Astrocyte of the spinal cord (primary cell): ENCODE measurements at regions not wholly inside any gene's neighbourhood (a gene's known extent, or its start where the extent isn't known, plus 50 kb on each side); places are given as distances from the start of the nearest gene placed in this dataset.

Source experiments
- DNase-seq: peaks from one replicate; pipeline ENCODE4 v3.0.0; 2011; ENCODE audit warnings: low read depth, low spot score
- H3K4me3 ChIP-seq: 2 replicates; pipeline ENCODE4 v1.5.1; 2011; ENCODE audit warnings: low read depth, mild to moderate bottlenecking, low read length, moderate library complexity
- in situ Hi-C: cut with HindIII; loops from 2 replicates; pipeline ENCODE4 v1.10.0; 2017; ENCODE audit warnings: low sequenced_read_pairs
- TF ChIP-seq, protein P1 (sequence below): IDR thresholded peaks from 2 replicates; pipeline ENCODE4 v1.5.1; 2012; ENCODE audit warnings: low read depth, mild to moderate bottlenecking, low read length, inconsistent platforms

DNA sequence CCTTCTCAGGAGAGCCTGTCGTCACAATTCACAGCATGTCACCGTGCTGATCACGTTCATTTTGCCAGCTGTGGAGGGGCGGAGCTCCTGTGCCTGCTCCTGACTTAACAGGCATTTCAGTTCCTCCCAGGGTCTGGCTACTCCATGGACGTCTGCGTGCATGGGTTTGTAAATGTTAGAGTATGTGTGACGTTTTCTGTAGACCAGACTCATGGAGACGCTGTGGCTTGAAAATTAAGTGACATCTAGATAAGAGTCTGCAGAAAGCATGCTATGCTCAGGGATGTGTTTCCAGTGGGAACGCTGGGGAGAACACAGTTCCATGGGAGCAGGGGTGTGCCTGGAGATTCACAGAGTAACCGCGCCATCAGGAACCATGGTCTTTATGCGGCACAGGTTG is 804.0 kb downstream of the TBC1D22A start:
- TF ChIP-seq, protein P1, sequence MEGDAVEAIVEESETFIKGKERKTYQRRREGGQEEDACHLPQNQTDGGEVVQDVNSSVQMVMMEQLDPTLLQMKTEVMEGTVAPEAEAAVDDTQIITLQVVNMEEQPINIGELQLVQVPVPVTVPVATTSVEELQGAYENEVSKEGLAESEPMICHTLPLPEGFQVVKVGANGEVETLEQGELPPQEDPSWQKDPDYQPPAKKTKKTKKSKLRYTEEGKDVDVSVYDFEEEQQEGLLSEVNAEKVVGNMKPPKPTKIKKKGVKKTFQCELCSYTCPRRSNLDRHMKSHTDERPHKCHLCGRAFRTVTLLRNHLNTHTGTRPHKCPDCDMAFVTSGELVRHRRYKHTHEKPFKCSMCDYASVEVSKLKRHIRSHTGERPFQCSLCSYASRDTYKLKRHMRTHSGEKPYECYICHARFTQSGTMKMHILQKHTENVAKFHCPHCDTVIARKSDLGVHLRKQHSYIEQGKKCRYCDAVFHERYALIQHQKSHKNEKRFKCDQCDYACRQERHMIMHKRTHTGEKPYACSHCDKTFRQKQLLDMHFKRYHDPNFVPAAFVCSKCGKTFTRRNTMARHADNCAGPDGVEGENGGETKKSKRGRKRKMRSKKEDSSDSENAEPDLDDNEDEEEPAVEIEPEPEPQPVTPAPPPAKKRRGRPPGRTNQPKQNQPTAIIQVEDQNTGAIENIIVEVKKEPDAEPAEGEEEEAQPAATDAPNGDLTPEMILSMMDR: no peak
- H3K4me3 ChIP-seq: no peak overlapping the region
- no peak for DNase-seq
- in situ Hi-C loops: no loop called here

- TF ChIP-seq, protein P1: no peak
- no peak for DNase-seq
- H3K4me3 ChIP-seq: no peak overlapping the region
- in situ Hi-C loops: no loop called here
These were observed 803.2 kb downstream of the TBC1D22A start for GRCh38 chr22:47565607-47566006.

- in situ Hi-C loops: no loop called here
- DNase-seq: no peak
- TF ChIP-seq, protein P1: no peak
- H3K4me3 ChIP-seq: no peak overlapping the region
These were observed 802.4 kb downstream of the TBC1D22A start for GRCh38 chr22:47564651-47565434.

DNA sequence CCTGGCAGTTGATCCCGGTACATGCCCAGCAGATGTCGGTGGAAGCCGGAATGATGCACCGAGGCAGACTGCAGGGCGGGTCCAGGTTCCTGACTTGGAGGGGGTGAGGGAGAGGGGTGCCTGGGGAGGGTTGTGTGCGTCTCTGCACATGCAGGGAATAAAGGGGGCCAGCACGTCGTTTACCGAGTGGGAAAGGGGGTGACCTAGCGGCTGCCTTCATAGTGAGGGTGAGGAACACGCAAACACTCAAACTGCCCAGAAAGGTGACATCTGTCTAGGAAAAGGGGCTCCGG is 801.7 kb downstream of the TBC1D22A start:
- no peak overlapping the region for H3K4me3 ChIP-seq
- no peak for DNase-seq
- in situ Hi-C loops: no loop called here
- TF ChIP-seq, protein P1: no peak

- TF ChIP-seq, protein P1: no peak
- DNase-seq: no peak
- no peak overlapping the region for H3K4me3 ChIP-seq
- in situ Hi-C loops: no loop called here
These were observed 801.1 kb downstream of the TBC1D22A start for GRCh38 chr22:47563406-47564157.

GRCh38 chr22:47561766-47562165 is 799.3 kb downstream of the TBC1D22A start:
- H3K4me3 ChIP-seq: no peak overlapping the region
- TF ChIP-seq, protein P1: no peak
- in situ Hi-C loops: no loop called here
- DNase-seq: no peak
